Motor neuron (in vitro differentiated cells): ENCODE measurements at regions not wholly inside any gene's neighbourhood (a gene's known extent, or its start where the extent isn't known, plus 50 kb on each side); places are given as distances from the start of the nearest gene placed in this dataset.

Experiments used
- ATAC-seq, 8 experiments: fragments of 200-7000 bp; cut with Tn5 transposase; replicated peaks in 6 of 8; 2 replicates each; pipeline ENCODE4 v1.8.0; 2021; ENCODE audit warnings: mild to moderate bottlenecking in 8 of 8, moderate library complexity in 8 of 8
- H3K27ac ChIP-seq, 2 donors: fragments of 250-450 bp; sonication (Bioruptor Pico); 2 replicates each; pipeline ENCODE4 v1.9.0; 2021; ENCODE audit warnings: antibody characterized with exemption in 2 of 2, mild to moderate bottlenecking in 2 of 2, moderate library complexity in 1 of 2
- H3K4me1 ChIP-seq, 2 donors: fragments of 250-450 bp; sonication (Bioruptor Pico); replicated peaks in 1 of 2; 2 replicates each; pipeline ENCODE4 v1.6.1; 2021; ENCODE audit warnings: antibody characterized with exemption in 2 of 2, mild to moderate bottlenecking in 2 of 2, moderate library complexity in 1 of 2
- H3K4me3 ChIP-seq, 5 donors: fragments of 250-450 bp; sonication (Bioruptor Pico); 2 replicates each; pipeline ENCODE4 v1.9.0; 2021; ENCODE audit warnings: antibody characterized with exemption in 5 of 5, mild to moderate bottlenecking in 5 of 5, moderate library complexity in 4 of 5
- WGBS, 10 experiments: fragments of 450-650 bp; shearing (Covaris generic); methylation state at CpG; one replicate each; pipeline ENCODE4 v1.0.0; 2022; 5-methylcytosine and 5-hydroxymethylcytosine counted together
- in situ Hi-C, 9 experiments: fragments of 400-800 bp; cut with MboI; loops; one replicate each; pipeline ENCODE4 v1.15.0; 2021; ENCODE audit warnings: low sequenced_read_pairs in 9 of 9, low pct_unique_long_range_greater_than_20kb in 2 of 9; ENCODE audit not compliant: unreplicated experiment in 9 of 9

- no peak overlapping the region for H3K27ac ChIP-seq
- peaks cover 0 to 10% of the 10 kb centered on the region in 2 donors for H3K4me1 ChIP-seq
- ATAC-seq: no peak
- H3K4me3 ChIP-seq: no peak overlapping the region
- in situ Hi-C loops: no loop called here
- WGBS, 10 experiments: 40 to 100% (median 83%) methylated on average over 1 to 2 of the region's 2 CpGs; no CpG with 5 or more reads in 1 of the 10 experiments
These were observed 509.1 kb upstream of the FAT1 start for GRCh38 chr4:187232796-187233195.

- peak in 5 of 8 experiments; percentile 67 to 92 (median 75) for ATAC-seq
These were observed 512.0 kb upstream of the FAT1 start for GRCh38 chr4:187235456-187236170.

GRCh38 chr4:187236209-187236890 is 512.7 kb upstream of the FAT1 start:
- 0 to 100% (median 55%) methylated on average over 1 to 4 of the region's 4 CpGs for WGBS, 10 experiments
- peaks cover 0 to 10% of the 10 kb centered on the region in 2 donors for H3K4me1 ChIP-seq
- in situ Hi-C loops: no loop called here
- H3K4me3 ChIP-seq: no peak overlapping the region
- H3K27ac ChIP-seq: no peak overlapping the region
- peak in 6 of 8 experiments; percentile 44 to 98 (median 70) for ATAC-seq

More at GRCh38 chr4:187235456-187236170, 512.0 kb upstream of the FAT1 start:
- WGBS, 10 experiments: 22 to 95% (median 83%) methylated on average over 3 to 13 of the region's 16 CpGs; no CpG with 5 or more reads in 2 of the 10 experiments
- no peak overlapping the region for H3K4me3 ChIP-seq
- in situ Hi-C loops: no loop called here
- H3K27ac ChIP-seq: no peak overlapping the region
- peaks cover 0 to 10% of the 10 kb centered on the region in 2 donors for H3K4me1 ChIP-seq

GRCh38 chr4:187238646-187239045 is 515.0 kb upstream of the FAT1 start:
- Histone ChIP-seq H3K4me3 (no peak overlapping the region), H3K4me1 (peaks cover 0 to 10% of the 10 kb centered on the region in 2 donors), H3K27ac (no peak overlapping the region)
- ATAC-seq: no peak
- in situ Hi-C loops: no loop called here

GRCh38 chr4:187251896-187252295 is 528.2 kb upstream of the FAT1 start:
- 27 to 100% (median 91%) methylated on average over 1 to 4 of the region's 4 CpGs; no CpG with 5 or more reads in 1 of the 10 experiments for WGBS, 10 experiments
- peak in 1 of 8 experiments; percentile 20 for ATAC-seq
- in situ Hi-C loops: no loop called here
- H3K4me3 ChIP-seq: no peak overlapping the region
- H3K27ac ChIP-seq: no peak overlapping the region
- H3K4me1 ChIP-seq: peaks cover 0 to 4% of the 10 kb centered on the region in 2 donors

GRCh38 chr4:187256897-187257296 is 533.2 kb upstream of the FAT1 start:
- ATAC-seq: no peak
- no peaks in the 10 kb centered on the region for H3K4me1 ChIP-seq
- in situ Hi-C loops: no loop called here
- no peak overlapping the region for H3K27ac ChIP-seq
- WGBS, 10 experiments: 0 to 100% (median 84%) methylated on average over 1 to 5 of the region's 6 CpGs
- H3K4me3 ChIP-seq: no peak overlapping the region

GRCh38 chr4:187258651-187259401 is 535.2 kb upstream of the FAT1 start:
- 0 to 58% (median 39%) methylated on average over 1 to 7 of the region's 7 CpGs for WGBS, 10 experiments
- ATAC-seq: no peak
- in situ Hi-C loops: no loop called here
- Histone ChIP-seq H3K4me1 (no peaks in the 10 kb centered on the region), H3K27ac (no peak overlapping the region), H3K4me3 (no peak overlapping the region)

GRCh38 chr4:187268940-187269339 is 545.3 kb upstream of the FAT1 start:
- Histone ChIP-seq H3K4me1 (no peaks in the 10 kb centered on the region), H3K4me3 (no peak overlapping the region), H3K27ac (no peak overlapping the region)
- in situ Hi-C loops: no loop called here
- WGBS, 10 experiments: 29 to 100% (median 47%) methylated on average over 1 to 2 of the region's 2 CpGs; no CpG with 5 or more reads in 4 of the 10 experiments
- ATAC-seq: peak in 2 of 8 experiments; percentile 35 to 41

GRCh38 chr4:187270154-187270553 is 546.5 kb upstream of the FAT1 start:
- H3K4me3 ChIP-seq: no peak overlapping the region
- no peak for ATAC-seq
- H3K27ac ChIP-seq: no peak overlapping the region
- H3K4me1 ChIP-seq: no peaks in the 10 kb centered on the region
- 0 to 80% (median 27%) methylated on average over 1 to 3 of the region's 3 CpGs for WGBS, 10 experiments
- in situ Hi-C loops: no loop called here

GRCh38 chr4:187271848-187272247 is 548.2 kb upstream of the FAT1 start:
- no peak overlapping the region for H3K27ac ChIP-seq
- no peaks in the 10 kb centered on the region for H3K4me1 ChIP-seq
- no peak overlapping the region for H3K4me3 ChIP-seq
- no peak for ATAC-seq
- 20 to 50% methylated on average over 1 to 2 of the region's 2 CpGs; no CpG with 5 or more reads in 8 of the 10 experiments for WGBS, 10 experiments
- in situ Hi-C loops: no loop called here

- in situ Hi-C loops: no loop called here
- Histone ChIP-seq H3K27ac (no peak overlapping the region), H3K4me3 (no peak overlapping the region), H3K4me1 (no peaks in the 10 kb centered on the region)
- ATAC-seq: peak in 2 of 8 experiments; percentile 74 to 78
- 0 to 100% (median 8%) methylated on average over 1 to 2 of the region's 2 CpGs; no CpG with 5 or more reads in 3 of the 10 experiments for WGBS, 10 experiments
These were observed 550.5 kb upstream of the FAT1 start for GRCh38 chr4:187274153-187274552.

- no peak for ATAC-seq
- no peaks in the 10 kb centered on the region for H3K4me1 ChIP-seq
- in situ Hi-C loops: no loop called here
- no peak overlapping the region for H3K4me3 ChIP-seq
- 22 to 100% (median 68%) methylated on average over 2 to 7 of the region's 7 CpGs; no CpG with 5 or more reads in 2 of the 10 experiments for WGBS, 10 experiments
- no peak overlapping the region for H3K27ac ChIP-seq
These were observed 553.2 kb upstream of the FAT1 start for GRCh38 chr4:187276736-187277408.
